Activated CD8-positive, alpha-beta T cell treated with anti-CD3 and anti-CD28 coated beads for 36 hours (primary cell): ENCODE measurements at regions not wholly inside any gene's neighbourhood (a gene's known extent, or its start where the extent isn't known, plus 50 kb on each side); places are given as distances from the start of the nearest gene placed in this dataset.

Source experiments
- ATAC-seq: fragments of 200-7000 bp; cut with Tn5 transposase; one replicate; pipeline ENCODE4 v1.10.0; 2021; ENCODE audit warnings: mild to moderate bottlenecking, moderate library complexity
- CTCF ChIA-PET: fragments of 350-600 bp; sonication (Branson Sonifier 250); formaldehyde crosslinking; loops from one replicate; lab custom pipeline; 2021; ENCODE audit warnings: antibody characterized with exemption; lab: Charles Lee
- POLR2A ChIA-PET: fragments of 350-600 bp; sonication (Branson Sonifier 250); formaldehyde crosslinking; loops from one replicate; lab custom pipeline; 2021; ENCODE audit warnings: antibody characterized with exemption; lab: Charles Lee
- DNase-seq: peaks from one replicate; pipeline ENCODE4 v3.0.0-alpha.2; 2020
- H3K27ac Mint-ChIP-seq: one replicate; pipeline ENCODE4 v1.8.0; 2021; ENCODE audit warnings: mild to moderate bottlenecking, mixed read lengths
- H3K27me3 Mint-ChIP-seq: one replicate; pipeline ENCODE4 v1.8.0; 2021; ENCODE audit warnings: mixed read lengths
- H3K36me3 Mint-ChIP-seq: one replicate; pipeline ENCODE4 v1.8.0; 2021; ENCODE audit warnings: low read depth, mixed read lengths
- H3K4me1 Mint-ChIP-seq: one replicate; pipeline ENCODE4 v1.8.0; 2021; ENCODE audit warnings: low read depth, mixed read lengths
- H3K4me3 Mint-ChIP-seq: one replicate; pipeline ENCODE4 v1.8.0; 2021; ENCODE audit warnings: mild to moderate bottlenecking, moderate library complexity, mixed read lengths
- H3K9me3 Mint-ChIP-seq: one replicate; pipeline ENCODE4 v1.8.0; 2021; ENCODE audit warnings: mixed read lengths
- intact Hi-C: fragments of 100-400 bp; cut with micrococcal nuclease; formaldehyde crosslinking; loops from one replicate; pipeline ENCODE4 v1.10.0; 2022
- TF ChIP-seq, protein P1 (sequence below): fragments of 200-600 bp; IDR thresholded peaks from one replicate; pipeline ENCODE4 v1.8.0; 2022; ENCODE audit warnings: antibody characterized with exemption, mild to moderate bottlenecking

DNA sequence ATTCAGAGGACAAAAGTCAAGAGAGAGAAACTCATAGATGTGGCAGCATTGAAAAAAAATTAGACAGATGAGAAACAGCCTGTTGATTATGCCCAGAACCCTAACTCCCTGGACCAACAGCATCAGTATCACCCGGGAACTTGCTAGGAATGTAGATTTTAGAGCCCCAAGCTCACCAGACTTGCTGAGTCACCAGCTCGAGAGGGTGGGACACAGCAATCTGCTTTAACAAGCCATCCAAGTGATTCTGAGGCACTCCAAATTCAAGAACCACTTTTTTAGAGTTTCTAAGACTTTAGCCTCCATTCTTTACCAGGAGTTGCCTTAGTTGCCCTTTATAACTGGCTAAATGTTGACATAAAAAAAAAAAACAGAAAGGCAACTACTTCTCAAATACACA is 70.9 kb downstream of the CGGBP1 start:
- TF ChIP-seq, protein P1, sequence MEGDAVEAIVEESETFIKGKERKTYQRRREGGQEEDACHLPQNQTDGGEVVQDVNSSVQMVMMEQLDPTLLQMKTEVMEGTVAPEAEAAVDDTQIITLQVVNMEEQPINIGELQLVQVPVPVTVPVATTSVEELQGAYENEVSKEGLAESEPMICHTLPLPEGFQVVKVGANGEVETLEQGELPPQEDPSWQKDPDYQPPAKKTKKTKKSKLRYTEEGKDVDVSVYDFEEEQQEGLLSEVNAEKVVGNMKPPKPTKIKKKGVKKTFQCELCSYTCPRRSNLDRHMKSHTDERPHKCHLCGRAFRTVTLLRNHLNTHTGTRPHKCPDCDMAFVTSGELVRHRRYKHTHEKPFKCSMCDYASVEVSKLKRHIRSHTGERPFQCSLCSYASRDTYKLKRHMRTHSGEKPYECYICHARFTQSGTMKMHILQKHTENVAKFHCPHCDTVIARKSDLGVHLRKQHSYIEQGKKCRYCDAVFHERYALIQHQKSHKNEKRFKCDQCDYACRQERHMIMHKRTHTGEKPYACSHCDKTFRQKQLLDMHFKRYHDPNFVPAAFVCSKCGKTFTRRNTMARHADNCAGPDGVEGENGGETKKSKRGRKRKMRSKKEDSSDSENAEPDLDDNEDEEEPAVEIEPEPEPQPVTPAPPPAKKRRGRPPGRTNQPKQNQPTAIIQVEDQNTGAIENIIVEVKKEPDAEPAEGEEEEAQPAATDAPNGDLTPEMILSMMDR = no peak
- Mint-ChIP-seq H3K27ac (no peak overlapping the region), H3K36me3 (no peaks in the 10 kb centered on the region), H3K27me3 (no peaks in the 10 kb centered on the region), H3K4me3 (no peak overlapping the region), H3K9me3 (no peaks in the 10 kb centered on the region), H3K4me1 (no peaks in the 10 kb centered on the region)
- ChIA-PET CTCF (no interaction called here), POLR2A (no interaction called here)
- DNase-seq (no peak), ATAC-seq (no peak)
- intact Hi-C loops = no loop called here

DNA sequence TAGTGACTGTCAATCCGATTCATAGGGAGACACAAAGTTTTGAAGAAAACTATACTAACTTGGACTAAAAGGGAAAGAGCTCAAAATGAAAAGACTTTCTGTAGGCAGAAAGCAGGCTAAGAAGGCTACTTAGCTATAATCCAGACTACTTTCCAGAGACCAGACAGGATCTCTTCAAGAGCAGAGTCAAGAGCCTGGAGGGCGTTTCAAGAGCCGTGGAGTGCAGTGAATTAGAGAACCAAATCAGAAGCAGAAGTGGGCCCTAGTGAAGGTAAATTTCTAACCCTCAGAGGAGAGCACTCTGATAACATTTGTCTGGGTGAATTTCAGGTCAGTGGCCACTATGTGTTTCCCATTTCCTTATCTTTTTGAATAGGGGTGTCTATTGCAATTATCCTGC is 76.4 kb downstream of the CGGBP1 start:
- H3K36me3 Mint-ChIP-seq = no peaks in the 10 kb centered on the region
- POLR2A ChIA-PET = interaction anchor here (0.6 to 1.4 kb wide), 2 partner anchors 126 to 558 kb away, joined by 3 read pairs; no protein-coding TSS in a partner anchor
- CTCF ChIA-PET = interaction anchor here (0.6 kb wide), 1 partner anchor 723 kb away, joined by 3 read pairs; no protein-coding TSS in a partner anchor
- no peaks in the 10 kb centered on the region for H3K9me3 Mint-ChIP-seq
- TF ChIP-seq, protein P1 = no peak
- H3K4me1 Mint-ChIP-seq = no peaks in the 10 kb centered on the region
- intact Hi-C loops = no loop called here
- H3K27me3 Mint-ChIP-seq = peaks cover 2% of the 10 kb centered on the region
- H3K27ac Mint-ChIP-seq = no peak overlapping the region
- ATAC-seq (no peak), DNase-seq (no peak)
- H3K4me3 Mint-ChIP-seq = no peak overlapping the region

DNA sequence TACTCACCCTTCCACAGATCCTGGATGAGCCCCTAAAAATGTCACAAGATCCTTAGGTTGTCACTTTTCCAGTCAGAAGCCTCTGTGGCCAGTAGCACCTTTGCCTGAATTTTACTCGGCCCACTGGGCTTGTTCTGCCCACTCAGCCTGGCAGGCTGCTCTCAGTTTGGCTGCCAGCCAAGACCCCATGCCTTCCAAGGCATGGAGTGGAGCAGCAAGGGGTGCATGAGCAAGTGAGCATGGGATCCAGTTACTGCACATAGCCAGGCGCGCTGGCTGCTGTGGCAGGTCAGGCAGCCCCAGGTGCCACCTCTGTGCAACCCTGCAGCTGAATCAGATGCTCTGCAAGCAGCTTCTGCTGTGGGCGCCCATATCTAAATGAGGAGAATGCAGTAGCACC is 79.3 kb downstream of the CGGBP1 start:
- H3K27ac Mint-ChIP-seq = no peak overlapping the region
- intact Hi-C loops = no loop called here
- CTCF ChIA-PET = no interaction called here
- DNase-seq (no peak), ATAC-seq (no peak)
- peaks cover 2% of the 10 kb centered on the region for H3K27me3 Mint-ChIP-seq
- H3K9me3 Mint-ChIP-seq = no peaks in the 10 kb centered on the region
- no peak overlapping the region for H3K4me3 Mint-ChIP-seq
- TF ChIP-seq, protein P1 = no peak
- no peaks in the 10 kb centered on the region for H3K4me1 Mint-ChIP-seq
- H3K36me3 Mint-ChIP-seq = no peaks in the 10 kb centered on the region
- POLR2A ChIA-PET = no interaction called here

DNA sequence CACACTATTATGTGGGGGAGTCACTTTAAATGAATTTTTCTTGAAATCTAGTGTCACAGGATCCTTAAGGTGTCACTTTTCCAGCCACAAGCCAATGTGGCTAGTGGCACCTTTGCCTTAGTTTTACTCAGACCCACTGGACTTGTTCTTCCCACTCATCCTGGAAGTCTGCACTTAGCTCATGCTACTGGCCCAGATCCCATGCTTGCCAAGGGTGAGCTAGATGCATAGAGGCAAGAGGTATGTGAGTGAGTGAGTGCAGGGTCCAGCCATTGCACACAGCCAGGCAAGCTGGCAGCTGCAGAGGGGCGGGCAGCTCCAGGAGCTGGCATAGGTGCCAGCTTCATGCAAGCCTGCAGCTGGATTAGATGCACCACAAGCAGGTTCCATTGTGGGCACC is 81.0 kb downstream of the CGGBP1 start:
- H3K4me3 Mint-ChIP-seq = no peak overlapping the region
- ATAC-seq (no peak), DNase-seq (no peak)
- TF ChIP-seq, protein P1 = no peak
- no peak overlapping the region for H3K27ac Mint-ChIP-seq
- POLR2A ChIA-PET = no interaction called here
- no peaks in the 10 kb centered on the region for H3K4me1 Mint-ChIP-seq
- CTCF ChIA-PET = interaction anchor here (1.1 kb wide), 1 partner anchor 27 kb away, joined by 3 read pairs; no protein-coding TSS in a partner anchor
- peaks cover 2% of the 10 kb centered on the region for H3K27me3 Mint-ChIP-seq
- no peaks in the 10 kb centered on the region for H3K9me3 Mint-ChIP-seq
- no peaks in the 10 kb centered on the region for H3K36me3 Mint-ChIP-seq
- intact Hi-C loops = no loop called here

DNA sequence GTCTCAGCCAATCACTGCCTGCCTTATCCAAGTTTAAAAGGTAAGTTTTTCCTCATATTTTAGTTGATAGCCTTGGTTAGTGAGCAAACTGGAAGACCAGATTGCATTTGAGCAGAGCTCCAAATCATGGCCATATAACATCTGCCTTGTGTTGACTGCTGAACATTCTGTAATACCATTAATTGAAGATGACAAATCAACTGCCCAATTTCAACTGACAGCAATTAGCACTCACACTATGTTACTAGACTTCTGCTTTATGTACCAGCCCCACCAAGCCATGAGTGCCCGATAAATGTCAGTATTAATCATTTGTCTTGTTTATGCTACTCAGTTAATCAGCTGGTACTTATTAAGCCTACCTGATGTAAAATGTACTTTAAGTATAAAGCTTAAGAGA is 83.1 kb downstream of the CGGBP1 start:
- Mint-ChIP-seq H3K4me3 (no peak overlapping the region), H3K27ac (no peak overlapping the region), H3K36me3 (no peaks in the 10 kb centered on the region), H3K4me1 (no peaks in the 10 kb centered on the region), H3K27me3 (peaks cover 2% of the 10 kb centered on the region), H3K9me3 (no peaks in the 10 kb centered on the region)
- no peak for ATAC-seq
- no peak for DNase-seq
- CTCF ChIA-PET = no interaction called here
- TF ChIP-seq, protein P1 = no peak
- POLR2A ChIA-PET = no interaction called here
- intact Hi-C loops = no loop called here
